Right cardiac atrium (tissue), 5 donors: ENCODE measurements at regions not wholly inside any gene's neighbourhood (a gene's known extent, or its start where the extent isn't known, plus 50 kb on each side); places are given as distances from the start of the nearest gene placed in this dataset.

Source experiments
- ATAC-seq, 2 donors: fragments of 200-7000 bp; cut with Tn5 transposase; one replicate each; pipeline versions ENCODE4 v1.8.0 to v1.9.1; 2020; ENCODE audit warnings: moderate library complexity in 2 of 2, mild to moderate bottlenecking in 1 of 2
- DNase-seq, 3 donors: peaks; one replicate each; pipeline ENCODE4 v3.0.0-alpha.2; 2020
- H3K27ac ChIP-seq: one replicate; pipeline ENCODE4 v1.5.1; 2013; ENCODE audit warnings: mild to moderate bottlenecking, low read length, control low read depth, moderate library complexity
- H3K27me3 ChIP-seq: one replicate; pipeline ENCODE4 v1.6.1; 2013; ENCODE audit not compliant: control insufficient read depth, insufficient read depth
- H3K4me1 ChIP-seq: one replicate; pipeline ENCODE4 v1.6.1; 2013; ENCODE audit warnings: low read length; ENCODE audit not compliant: control insufficient read depth, insufficient read depth
- H3K4me3 ChIP-seq: one replicate; pipeline ENCODE4 v1.5.1; 2013; ENCODE audit warnings: low read length, control low read depth
- H3K9me3 ChIP-seq: one replicate; pipeline ENCODE4 v1.6.1; 2013; ENCODE audit warnings: low read length; ENCODE audit not compliant: control insufficient read depth
- WGBS: extraction: QIAGEN DNeasy Blood & Tissue Kit; methylation state at CpG from one replicate; pipeline ENCODE4 v1.1.7; 2013; 5-methylcytosine and 5-hydroxymethylcytosine counted together
- intact Hi-C, 4 donors: fragments of 100-400 bp; cut with DNase I; formaldehyde crosslinking; loops; one replicate each; pipeline versions ENCODE4 v1.11.0 to v1.14.0; 2022 to 2023
- donor health status: healthy with polysubstance abuse.
- donor health status: DM: no; HTN: yes; CAD: no.
- donor health status: DM: no; HTN: no; CAD: no.
- donor health status: DM: no; HTN: yes; CAD: no; lungs with severe emphysema.
- donor health status: DM: yes; HTN: yes; CAD: no.

- no peaks in the 10 kb centered on the region for H3K4me1 ChIP-seq
- H3K27me3 ChIP-seq: no peaks in the 10 kb centered on the region
- 51% methylated on average over 1 of the region's 1 CpG for WGBS
- intact Hi-C loops: no loop called here
- H3K27ac ChIP-seq: no peak overlapping the region
- no peak overlapping the region for H3K4me3 ChIP-seq
- no peaks in the 10 kb centered on the region for H3K9me3 ChIP-seq
- DNase-seq: no peak
- ATAC-seq: no peak
Observed at GRCh38 chr4:114087596-114088230, 108.3 kb upstream of the ARSJ start.

GRCh38 chr4:114088481-114088880 lies 109.0 kb upstream of the ARSJ start:
- DNase-seq (no peak), ATAC-seq (no peak)
- no peak overlapping the region for H3K27ac ChIP-seq
- intact Hi-C loops: no loop called here
- no peaks in the 10 kb centered on the region for H3K9me3 ChIP-seq
- H3K4me3 ChIP-seq: no peak overlapping the region
- H3K4me1 ChIP-seq: no peaks in the 10 kb centered on the region
- no peaks in the 10 kb centered on the region for H3K27me3 ChIP-seq

DNA sequence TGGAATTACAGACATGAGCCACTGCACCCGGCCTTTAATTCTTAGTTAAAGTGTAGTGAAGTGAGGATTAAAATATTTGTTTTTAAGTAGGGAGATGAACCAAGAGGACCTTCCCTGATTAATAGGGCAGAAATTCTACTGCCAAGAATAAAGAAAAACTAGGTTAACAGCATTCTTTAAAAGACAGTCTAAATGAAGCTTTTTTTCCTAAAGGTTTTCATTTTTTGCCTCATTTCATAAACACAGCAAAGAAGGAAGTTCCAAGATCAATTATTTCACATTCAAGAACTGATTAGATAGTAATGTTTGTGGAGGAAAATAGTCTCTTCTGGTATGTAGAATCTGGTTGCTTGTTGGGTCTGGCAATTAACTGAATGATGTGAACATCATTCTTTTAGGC lies 112.1 kb upstream of the ARSJ start:
- Histone ChIP-seq H3K27ac (no peak overlapping the region), H3K27me3 (no peaks in the 10 kb centered on the region), H3K4me3 (no peak overlapping the region), H3K4me1 (no peaks in the 10 kb centered on the region), H3K9me3 (no peaks in the 10 kb centered on the region)
- DNase-seq: no peak
- intact Hi-C loops: no loop called here
- ATAC-seq: no peak
- 48% methylated on average over 1 of the region's 1 CpG for WGBS

- Histone ChIP-seq H3K27ac (no peak overlapping the region), H3K9me3 (no peaks in the 10 kb centered on the region), H3K4me1 (no peaks in the 10 kb centered on the region), H3K4me3 (no peak overlapping the region), H3K27me3 (no peaks in the 10 kb centered on the region)
- DNase-seq (no peak), ATAC-seq (no peak)
- intact Hi-C loops: no loop called here
Observed at GRCh38 chr4:114093221-114093715, 113.8 kb upstream of the ARSJ start.

GRCh38 chr4:114100288-114101031 lies 121.0 kb upstream of the ARSJ start:
- WGBS: 79% methylated on average over 6 of the region's 6 CpGs
- intact Hi-C loops: no loop called here
- Histone ChIP-seq H3K27me3 (no peaks in the 10 kb centered on the region), H3K4me3 (no peak overlapping the region), H3K9me3 (no peaks in the 10 kb centered on the region), H3K27ac (no peak overlapping the region), H3K4me1 (no peaks in the 10 kb centered on the region)
- DNase-seq (no peak), ATAC-seq (no peak)

DNA sequence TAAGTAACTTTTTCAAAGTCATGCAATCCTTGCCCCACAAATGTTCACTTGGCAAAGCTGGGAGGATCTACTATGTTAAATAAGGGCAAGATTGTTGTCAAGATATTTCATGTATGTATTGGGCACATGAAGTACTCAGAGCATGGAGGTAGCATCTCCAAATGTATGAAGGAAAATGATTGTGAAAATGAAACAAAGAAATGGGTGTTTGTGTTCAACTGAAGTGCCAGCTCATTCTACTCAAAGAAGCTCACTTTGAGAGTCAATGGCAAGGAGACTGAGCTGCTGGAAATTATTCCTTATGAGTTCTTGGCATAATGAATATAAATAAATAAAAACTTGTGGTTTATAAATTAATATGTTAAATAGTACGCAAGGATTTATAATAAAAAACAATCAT lies 124.5 kb upstream of the ARSJ start:
- 94% methylated on average over 1 of the region's 1 CpG for WGBS
- intact Hi-C loops: no loop called here
- Histone ChIP-seq H3K27ac (no peak overlapping the region), H3K4me1 (no peaks in the 10 kb centered on the region), H3K9me3 (no peaks in the 10 kb centered on the region), H3K27me3 (no peaks in the 10 kb centered on the region), H3K4me3 (no peak overlapping the region)
- DNase-seq (no peak), ATAC-seq (no peak)

GRCh38 chr4:114108869-114109268 lies 129.4 kb upstream of the ARSJ start:
- no peak overlapping the region for H3K4me3 ChIP-seq

GRCh38 chr4:114109776-114110175 lies 130.3 kb upstream of the ARSJ start:
- Histone ChIP-seq H3K4me3 (no peak overlapping the region), H3K9me3 (no peaks in the 10 kb centered on the region), H3K27ac (no peak overlapping the region), H3K4me1 (no peaks in the 10 kb centered on the region), H3K27me3 (no peaks in the 10 kb centered on the region)
- DNase-seq: no peak
- ATAC-seq: no peak
- WGBS: 95% methylated on average over 1 of the region's 1 CpG
- intact Hi-C loops: no loop called here

More at GRCh38 chr4:114108869-114109268, 129.4 kb upstream of the ARSJ start:
- ATAC-seq (no peak), DNase-seq (no peak)
- Histone ChIP-seq H3K27me3 (no peaks in the 10 kb centered on the region), H3K9me3 (no peaks in the 10 kb centered on the region), H3K27ac (no peak overlapping the region), H3K4me1 (no peaks in the 10 kb centered on the region)
- 93% methylated on average over 1 of the region's 1 CpG for WGBS
- intact Hi-C loops: no loop called here

GRCh38 chr4:114115526-114115925 lies 136.1 kb upstream of the ARSJ start:
- no peaks in the 10 kb centered on the region for H3K27me3 ChIP-seq
- intact Hi-C loops: no loop called here
- no peaks in the 10 kb centered on the region for H3K9me3 ChIP-seq
- H3K4me3 ChIP-seq: no peak overlapping the region
- 48% methylated on average over 2 of the region's 2 CpGs for WGBS
- no peak overlapping the region for H3K27ac ChIP-seq
- DNase-seq (no peak), ATAC-seq (no peak)
- no peaks in the 10 kb centered on the region for H3K4me1 ChIP-seq

GRCh38 chr4:114116861-114117260 lies 137.4 kb upstream of the ARSJ start:
- no peaks in the 10 kb centered on the region for H3K27me3 ChIP-seq
- ATAC-seq: no peak
- no peaks in the 10 kb centered on the region for H3K4me1 ChIP-seq
- no peak overlapping the region for H3K27ac ChIP-seq
- DNase-seq: no peak
- H3K4me3 ChIP-seq: no peak overlapping the region
- no peaks in the 10 kb centered on the region for H3K9me3 ChIP-seq
- intact Hi-C loops: no loop called here
- 63% methylated on average over 2 of the region's 2 CpGs for WGBS

- no peak for DNase-seq
- H3K9me3 ChIP-seq: no peaks in the 10 kb centered on the region
- H3K4me3 ChIP-seq: no peak overlapping the region
- no peaks in the 10 kb centered on the region for H3K27me3 ChIP-seq
- intact Hi-C loops: no loop called here
- WGBS: 96% methylated on average over 1 of the region's 1 CpG
- H3K27ac ChIP-seq: no peak overlapping the region
- no peak for ATAC-seq
- H3K4me1 ChIP-seq: no peaks in the 10 kb centered on the region
Observed at GRCh38 chr4:114121221-114121620, 141.8 kb upstream of the ARSJ start.
